Astrocyte (in vitro differentiated cells and primary cell): ENCODE measurements at regions not wholly inside any gene's neighbourhood (a gene's known extent, or its start where the extent isn't known, plus 50 kb on each side); places are given as distances from the start of the nearest gene placed in this dataset.
A peak's percentile ranks its signal among the peaks of the same experiment; 100 is the strongest.

Source experiments
- DNase-seq: peaks from one replicate; pipeline ENCODE4 v3.0.0-alpha.2; 2010; ENCODE audit warnings: low read depth
- FAIRE-seq: peaks from 2 replicates; lab custom pipeline; 2011; peaks lifted over from hg19 to GRCh38; lab: Jason Lieb, UNC
- H2AFZ ChIP-seq: 2 replicates; pipeline ENCODE4 v1.6.0; 2012; ENCODE audit warnings: low read depth, low read length, inconsistent platforms
- H3K27ac ChIP-seq: 2 replicates; pipeline ENCODE4 v1.5.1; 2011; ENCODE audit warnings: low read depth, low read length, inconsistent platforms
- H3K27me3 ChIP-seq: 2 replicates; pipeline ENCODE4 v1.6.0; 2011; ENCODE audit warnings: low read length, inconsistent platforms; ENCODE audit not compliant: insufficient read depth
- H3K36me3 ChIP-seq: 2 replicates; pipeline ENCODE4 v1.5.1; 2011; ENCODE audit warnings: low read length, inconsistent platforms; ENCODE audit not compliant: insufficient read depth
- H3K4me1 ChIP-seq: 2 replicates; pipeline ENCODE4 v1.5.1; 2011; ENCODE audit warnings: low read length, inconsistent platforms; ENCODE audit not compliant: insufficient read depth
- H3K4me2 ChIP-seq: 2 replicates; pipeline ENCODE4 v1.6.0; 2012; ENCODE audit warnings: low read length, inconsistent platforms
- H3K4me3 ChIP-seq: 2 replicates; pipeline ENCODE4 v1.5.1; 2011; ENCODE audit warnings: low read depth, mild to moderate bottlenecking, low read length, inconsistent platforms; ENCODE audit not compliant: insufficient read depth
- H3K79me2 ChIP-seq: 2 replicates; pipeline ENCODE4 v1.6.0; 2012; ENCODE audit warnings: mild to moderate bottlenecking, low read length, inconsistent platforms; ENCODE audit not compliant: insufficient read depth
- H3K9ac ChIP-seq: 2 replicates; pipeline ENCODE4 v1.6.0; 2012; ENCODE audit warnings: mild to moderate bottlenecking, low read length, inconsistent platforms
- H3K9me3 ChIP-seq: 2 replicates; pipeline ENCODE4 v1.5.1; 2012; ENCODE audit warnings: low read depth, mild to moderate bottlenecking, low read length, inconsistent platforms; ENCODE audit not compliant: insufficient read depth
- H4K20me1 ChIP-seq: 2 replicates; pipeline ENCODE4 v1.6.0; 2012; ENCODE audit warnings: low read length, inconsistent platforms; ENCODE audit not compliant: insufficient read depth
- H3K27ac Mint-ChIP-seq: one replicate; pipeline ENCODE4 v1.8.0; 2021; ENCODE audit warnings: mild to moderate bottlenecking, mixed read lengths; ENCODE audit not compliant: unreplicated experiment
- H3K27me3 Mint-ChIP-seq: one replicate; pipeline ENCODE4 v1.8.0; 2021; ENCODE audit warnings: low read depth, mixed read lengths; ENCODE audit not compliant: unreplicated experiment
- H3K36me3 Mint-ChIP-seq: one replicate; pipeline ENCODE4 v1.8.0; 2021; ENCODE audit warnings: low read depth, mixed read lengths; ENCODE audit not compliant: unreplicated experiment
- H3K4me1 Mint-ChIP-seq: one replicate; pipeline ENCODE4 v1.8.0; 2021; ENCODE audit warnings: low read depth, mixed read lengths; ENCODE audit not compliant: unreplicated experiment
- H3K4me3 Mint-ChIP-seq: one replicate; pipeline ENCODE4 v1.8.0; 2021; ENCODE audit warnings: mild to moderate bottlenecking, moderate library complexity, mixed read lengths; ENCODE audit not compliant: unreplicated experiment
- H3K9me3 Mint-ChIP-seq: one replicate; pipeline ENCODE4 v1.8.0; 2021; ENCODE audit warnings: mild to moderate bottlenecking, mixed read lengths; ENCODE audit not compliant: unreplicated experiment
- EZH2 ChIP-seq: IDR thresholded peaks from 2 replicates; pipeline ENCODE4 v1.6.1; 2012; ENCODE audit warnings: mild to moderate bottlenecking, low read length, inconsistent platforms; ENCODE audit not compliant: insufficient read depth
- TF ChIP-seq, protein P1 (sequence below): IDR thresholded peaks from 2 replicates; pipeline ENCODE4 v1.5.1; 2011; ENCODE audit warnings: low read depth, mild to moderate bottlenecking, inconsistent platforms, low read length, moderate library complexity; ENCODE audit not compliant: insufficient read depth

DNA sequence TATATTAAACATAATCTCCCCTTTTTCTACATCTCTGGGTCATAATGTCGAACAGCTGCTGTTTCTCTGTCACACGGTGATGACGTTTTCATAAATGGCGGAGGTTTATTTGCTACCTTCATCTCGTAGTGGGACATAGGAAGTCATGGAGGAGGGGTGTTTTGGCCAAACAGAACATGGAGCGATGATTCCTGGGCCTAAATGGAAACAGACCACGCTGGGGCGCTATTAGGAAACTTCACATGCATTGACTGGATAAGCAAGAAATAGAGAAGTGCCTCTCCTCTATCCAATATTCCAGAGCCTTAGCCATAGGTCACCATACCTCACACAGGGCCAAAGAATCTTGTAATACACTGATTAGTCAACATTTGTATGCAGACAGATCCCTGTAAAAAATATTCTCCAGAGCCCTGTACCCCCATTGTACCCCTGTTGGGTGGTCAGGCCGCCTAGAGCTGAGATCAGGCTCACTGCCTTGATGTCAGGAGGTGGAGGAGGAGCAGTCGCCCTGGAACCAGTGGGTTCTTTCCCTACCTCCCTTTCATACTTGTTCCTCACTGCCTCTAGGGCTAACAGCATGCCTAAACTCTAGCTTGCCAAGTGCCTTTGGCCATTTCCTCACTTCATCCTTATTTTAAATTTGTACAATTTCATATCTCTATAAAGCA, 77.8 kb upstream of the SPIN1 start:
- FAIRE-seq: no peak
- no peak overlapping the region for H2AFZ ChIP-seq
- no peak overlapping the region for H3K27ac ChIP-seq
- no peaks in the 10 kb centered on the region for H3K36me3 ChIP-seq
- no peaks in the 10 kb centered on the region for H3K27me3 ChIP-seq
- H3K9ac ChIP-seq: no peak overlapping the region
- TF ChIP-seq EZH2: no peak
- TF ChIP-seq, protein P1, sequence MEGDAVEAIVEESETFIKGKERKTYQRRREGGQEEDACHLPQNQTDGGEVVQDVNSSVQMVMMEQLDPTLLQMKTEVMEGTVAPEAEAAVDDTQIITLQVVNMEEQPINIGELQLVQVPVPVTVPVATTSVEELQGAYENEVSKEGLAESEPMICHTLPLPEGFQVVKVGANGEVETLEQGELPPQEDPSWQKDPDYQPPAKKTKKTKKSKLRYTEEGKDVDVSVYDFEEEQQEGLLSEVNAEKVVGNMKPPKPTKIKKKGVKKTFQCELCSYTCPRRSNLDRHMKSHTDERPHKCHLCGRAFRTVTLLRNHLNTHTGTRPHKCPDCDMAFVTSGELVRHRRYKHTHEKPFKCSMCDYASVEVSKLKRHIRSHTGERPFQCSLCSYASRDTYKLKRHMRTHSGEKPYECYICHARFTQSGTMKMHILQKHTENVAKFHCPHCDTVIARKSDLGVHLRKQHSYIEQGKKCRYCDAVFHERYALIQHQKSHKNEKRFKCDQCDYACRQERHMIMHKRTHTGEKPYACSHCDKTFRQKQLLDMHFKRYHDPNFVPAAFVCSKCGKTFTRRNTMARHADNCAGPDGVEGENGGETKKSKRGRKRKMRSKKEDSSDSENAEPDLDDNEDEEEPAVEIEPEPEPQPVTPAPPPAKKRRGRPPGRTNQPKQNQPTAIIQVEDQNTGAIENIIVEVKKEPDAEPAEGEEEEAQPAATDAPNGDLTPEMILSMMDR: no peak
- Mint-ChIP-seq H3K4me1 (peaks cover 15% of the 10 kb centered on the region), H3K4me3 (no peak overlapping the region), H3K36me3 (no peaks in the 10 kb centered on the region), H3K27ac (no peak overlapping the region), H3K9me3 (peaks cover 3% of the 10 kb centered on the region), H3K27me3 (peaks cover 12% of the 10 kb centered on the region)
- no peaks in the 10 kb centered on the region for H4K20me1 ChIP-seq
- H3K4me3 ChIP-seq: no peak overlapping the region
- no peak for DNase-seq
- H3K4me1 ChIP-seq: no peaks in the 10 kb centered on the region
- H3K9me3 ChIP-seq: no peaks in the 10 kb centered on the region
- no peak overlapping the region for H3K4me2 ChIP-seq
- no peaks in the 10 kb centered on the region for H3K79me2 ChIP-seq

DNA sequence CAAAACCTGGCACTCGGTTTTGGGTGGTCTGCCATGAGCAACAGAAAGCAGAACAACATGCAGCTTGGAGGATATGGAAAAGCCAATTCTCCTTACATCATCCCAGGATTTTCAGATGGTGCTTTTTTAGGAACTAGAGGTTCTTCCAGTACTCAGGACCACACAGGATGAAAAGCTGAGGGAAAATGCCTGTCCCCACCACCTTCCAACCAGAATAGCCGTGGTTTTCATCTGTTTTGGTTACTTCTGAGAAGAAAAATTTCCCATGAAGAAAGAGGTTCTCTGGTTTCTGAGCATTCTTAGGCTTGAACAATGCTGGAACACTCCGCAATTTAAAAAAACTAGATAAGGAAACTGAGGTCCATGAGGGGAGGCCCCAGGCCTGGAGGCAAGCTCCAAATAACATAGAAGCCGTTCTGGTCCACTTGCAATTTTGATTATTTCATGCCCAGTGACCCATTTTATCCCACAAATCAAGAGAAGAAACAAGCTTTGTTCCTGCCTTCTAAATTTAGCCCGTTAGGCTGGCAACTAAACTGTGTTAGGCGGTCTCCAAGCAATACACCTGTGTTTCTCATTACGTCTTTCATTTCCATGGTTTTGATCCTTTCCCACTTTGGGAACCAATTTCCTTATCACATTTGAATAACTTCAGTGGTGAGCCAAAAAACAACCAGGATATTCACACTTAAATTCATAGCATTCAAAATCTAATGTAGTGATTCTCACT, 79.2 kb upstream of the SPIN1 start:
- TF ChIP-seq, protein P1: no peak
- no peak for TF ChIP-seq EZH2
- Histone ChIP-seq H2AFZ (no peak overlapping the region), H3K9ac (no peak overlapping the region), H4K20me1 (no peaks in the 10 kb centered on the region), H3K79me2 (no peaks in the 10 kb centered on the region), H3K4me1 (peaks cover 4% of the 10 kb centered on the region), H3K9me3 (no peaks in the 10 kb centered on the region), H3K4me2 (no peak overlapping the region), H3K27ac (no peak overlapping the region), H3K27me3 (no peaks in the 10 kb centered on the region), H3K36me3 (no peaks in the 10 kb centered on the region), H3K4me3 (no peak overlapping the region)
- no peak overlapping the region for H3K4me3 Mint-ChIP-seq
- FAIRE-seq (no peak), DNase-seq (peak; percentile 42)
- H3K27me3 Mint-ChIP-seq: peaks cover 12% of the 10 kb centered on the region
- peak overlapping the region; percentile 43 for H3K27ac Mint-ChIP-seq
- H3K9me3 Mint-ChIP-seq: peaks cover 3% of the 10 kb centered on the region
- no peaks in the 10 kb centered on the region for H3K36me3 Mint-ChIP-seq
- peaks cover 18% of the 10 kb centered on the region for H3K4me1 Mint-ChIP-seq

DNA sequence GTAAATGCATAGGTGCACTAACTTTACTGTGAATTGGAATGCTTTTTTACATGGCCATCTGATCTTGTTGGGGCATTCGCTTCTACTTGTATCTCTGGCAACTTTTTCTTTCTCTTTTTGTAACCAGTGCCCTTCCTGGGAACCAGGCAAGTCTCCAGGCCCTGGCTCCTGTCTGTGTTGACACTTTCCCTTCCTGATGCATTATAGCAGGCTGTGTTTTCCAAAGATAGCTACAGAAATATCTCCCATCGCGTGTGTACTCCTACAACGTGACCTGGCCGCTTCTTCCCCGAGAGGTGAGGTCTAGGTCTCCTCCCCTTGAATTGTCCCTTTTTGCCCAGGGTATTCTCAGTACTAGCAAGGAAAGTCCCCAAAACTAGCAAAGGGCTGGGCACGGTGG, 81.1 kb upstream of the SPIN1 start:
- Histone ChIP-seq H3K27me3 (no peaks in the 10 kb centered on the region), H3K27ac (no peak overlapping the region), H3K9me3 (no peaks in the 10 kb centered on the region), H3K4me2 (no peak overlapping the region), H3K4me3 (no peak overlapping the region), H3K79me2 (no peaks in the 10 kb centered on the region), H4K20me1 (no peaks in the 10 kb centered on the region), H3K4me1 (peaks cover 10% of the 10 kb centered on the region), H2AFZ (no peak overlapping the region), H3K9ac (no peak overlapping the region), H3K36me3 (no peaks in the 10 kb centered on the region)
- FAIRE-seq (no peak), DNase-seq (no peak)
- Mint-ChIP-seq H3K4me3 (no peak overlapping the region), H3K36me3 (no peaks in the 10 kb centered on the region), H3K27ac (no peak overlapping the region), H3K27me3 (peaks cover 8% of the 10 kb centered on the region), H3K9me3 (peaks cover 3% of the 10 kb centered on the region), H3K4me1 (peaks cover 17% of the 10 kb centered on the region)
- no peak for TF ChIP-seq EZH2
- TF ChIP-seq, protein P1: no peak
